Mesothelial cell of epicardium (in vitro differentiated cells): ENCODE measurements at regions not wholly inside any gene's neighbourhood (a gene's known extent, or its start where the extent isn't known, plus 50 kb on each side); places are given as distances from the start of the nearest gene placed in this dataset.

ENCODE experiments used
- DNase-seq, 2 experiments: peaks; one replicate each; pipeline ENCODE4 v3.0.0; 2021; ENCODE audit warnings: low spot score in 2 of 2; ENCODE audit not compliant: unreplicated experiment in 2 of 2
- H3K27ac Mint-ChIP-seq: 2 replicates; pipeline ENCODE4 v1.8.0; 2021; ENCODE audit warnings: mixed read lengths
- H3K27me3 Mint-ChIP-seq: 2 replicates; pipeline ENCODE4 v1.8.0; 2021; ENCODE audit warnings: low read depth, mixed read lengths
- H3K36me3 Mint-ChIP-seq: 2 replicates; pipeline ENCODE4 v1.8.0; 2021; ENCODE audit warnings: mixed read lengths
- H3K4me1 Mint-ChIP-seq: 2 replicates; pipeline ENCODE4 v1.8.0; 2021; ENCODE audit warnings: mixed read lengths
- H3K4me3 Mint-ChIP-seq: 2 replicates; pipeline ENCODE4 v1.8.0; 2021; ENCODE audit warnings: mild to moderate bottlenecking, moderate library complexity, mixed read lengths
- H3K9me3 Mint-ChIP-seq: 2 replicates; pipeline ENCODE4 v1.8.0; 2021; ENCODE audit warnings: mixed read lengths
- TF ChIP-seq, protein P1 (sequence below): fragments of 200-600 bp; sonication (generic); IDR thresholded peaks from one replicate; pipeline ENCODE4 v1.5.0; 2021; ENCODE audit warnings: antibody characterized with exemption; ENCODE audit not compliant: unreplicated experiment

DNA sequence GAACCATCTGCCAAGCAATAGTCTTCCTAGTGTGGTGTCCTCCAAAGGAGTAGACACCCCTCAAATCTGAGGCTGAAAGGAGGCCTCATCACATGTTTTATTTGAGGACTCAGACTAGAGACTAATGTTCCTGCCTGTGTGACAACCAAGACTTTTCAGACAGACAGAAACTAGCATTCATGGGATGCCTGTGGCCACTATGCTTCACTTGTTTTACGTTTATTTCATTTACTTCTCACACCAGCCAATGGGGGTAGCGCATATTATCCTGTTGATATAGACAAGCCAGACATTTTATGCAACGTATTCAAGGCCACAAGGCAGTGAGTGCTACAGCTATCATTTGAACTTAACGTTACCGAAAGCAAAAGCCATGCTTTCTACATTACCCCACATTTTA lies 391.7 kb upstream of the HTR2A start:
- H3K27ac Mint-ChIP-seq: no peak overlapping the region
- DNase-seq: no peak
- H3K9me3 Mint-ChIP-seq: no peaks in the 10 kb centered on the region

GRCh38 chr13:47287291-47287751 lies 390.5 kb upstream of the HTR2A start:
- Mint-ChIP-seq H3K27ac (no peak overlapping the region), H3K27me3 (no peaks in the 10 kb centered on the region), H3K36me3 (no peaks in the 10 kb centered on the region), H3K9me3 (no peaks in the 10 kb centered on the region), H3K4me1 (peaks cover 4% of the 10 kb centered on the region), H3K4me3 (no peak overlapping the region)
- DNase-seq: no peak
- TF ChIP-seq, protein P1, sequence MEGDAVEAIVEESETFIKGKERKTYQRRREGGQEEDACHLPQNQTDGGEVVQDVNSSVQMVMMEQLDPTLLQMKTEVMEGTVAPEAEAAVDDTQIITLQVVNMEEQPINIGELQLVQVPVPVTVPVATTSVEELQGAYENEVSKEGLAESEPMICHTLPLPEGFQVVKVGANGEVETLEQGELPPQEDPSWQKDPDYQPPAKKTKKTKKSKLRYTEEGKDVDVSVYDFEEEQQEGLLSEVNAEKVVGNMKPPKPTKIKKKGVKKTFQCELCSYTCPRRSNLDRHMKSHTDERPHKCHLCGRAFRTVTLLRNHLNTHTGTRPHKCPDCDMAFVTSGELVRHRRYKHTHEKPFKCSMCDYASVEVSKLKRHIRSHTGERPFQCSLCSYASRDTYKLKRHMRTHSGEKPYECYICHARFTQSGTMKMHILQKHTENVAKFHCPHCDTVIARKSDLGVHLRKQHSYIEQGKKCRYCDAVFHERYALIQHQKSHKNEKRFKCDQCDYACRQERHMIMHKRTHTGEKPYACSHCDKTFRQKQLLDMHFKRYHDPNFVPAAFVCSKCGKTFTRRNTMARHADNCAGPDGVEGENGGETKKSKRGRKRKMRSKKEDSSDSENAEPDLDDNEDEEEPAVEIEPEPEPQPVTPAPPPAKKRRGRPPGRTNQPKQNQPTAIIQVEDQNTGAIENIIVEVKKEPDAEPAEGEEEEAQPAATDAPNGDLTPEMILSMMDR: no peak

More for the DNA sequence above, 391.7 kb upstream of the HTR2A start:
- no peaks in the 10 kb centered on the region for H3K27me3 Mint-ChIP-seq
- TF ChIP-seq, protein P1: no peak
- H3K4me3 Mint-ChIP-seq: no peak overlapping the region
- peaks cover 4% of the 10 kb centered on the region for H3K4me1 Mint-ChIP-seq
- no peaks in the 10 kb centered on the region for H3K36me3 Mint-ChIP-seq

DNA sequence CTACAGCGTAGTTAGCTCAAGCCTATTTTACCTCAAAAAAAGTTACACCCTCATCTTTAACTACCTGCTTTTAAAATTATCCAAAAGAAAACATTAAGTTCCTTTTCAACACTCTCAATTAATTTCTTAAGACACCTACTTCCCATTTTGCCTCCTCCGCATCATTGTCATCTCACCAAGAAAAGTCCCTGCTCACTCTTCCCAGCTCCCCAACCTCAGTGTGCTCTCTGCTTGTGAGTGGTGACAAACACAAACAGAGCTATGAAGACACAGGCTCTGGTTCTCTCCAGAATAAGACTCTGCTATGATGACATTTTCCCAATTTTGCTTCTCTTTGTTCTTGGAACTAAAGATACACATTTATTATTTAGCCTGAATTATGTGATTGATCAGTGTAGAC lies 385.1 kb upstream of the HTR2A start:
- DNase-seq: no peak
- Mint-ChIP-seq H3K36me3 (no peaks in the 10 kb centered on the region), H3K9me3 (no peaks in the 10 kb centered on the region), H3K4me3 (no peak overlapping the region), H3K27me3 (no peaks in the 10 kb centered on the region), H3K4me1 (no peaks in the 10 kb centered on the region), H3K27ac (no peak overlapping the region)
- TF ChIP-seq, protein P1: no peak

GRCh38 chr13:47279920-47280319 lies 383.1 kb upstream of the HTR2A start:
- H3K4me1 Mint-ChIP-seq: no peaks in the 10 kb centered on the region

GRCh38 chr13:47277774-47278173 lies 380.9 kb upstream of the HTR2A start:
- no peaks in the 10 kb centered on the region for H3K36me3 Mint-ChIP-seq
- H3K27me3 Mint-ChIP-seq: no peaks in the 10 kb centered on the region
- no peak overlapping the region for H3K27ac Mint-ChIP-seq
- H3K9me3 Mint-ChIP-seq: no peaks in the 10 kb centered on the region
- TF ChIP-seq, protein P1: no peak
- no peaks in the 10 kb centered on the region for H3K4me1 Mint-ChIP-seq
- H3K4me3 Mint-ChIP-seq: no peak overlapping the region
- no peak for DNase-seq

More at GRCh38 chr13:47279920-47280319, 383.1 kb upstream of the HTR2A start:
- TF ChIP-seq, protein P1: no peak
- H3K27me3 Mint-ChIP-seq: no peaks in the 10 kb centered on the region
- DNase-seq: no peak
- H3K27ac Mint-ChIP-seq: no peak overlapping the region
- no peaks in the 10 kb centered on the region for H3K36me3 Mint-ChIP-seq
- no peak overlapping the region for H3K4me3 Mint-ChIP-seq
- no peaks in the 10 kb centered on the region for H3K9me3 Mint-ChIP-seq

DNA sequence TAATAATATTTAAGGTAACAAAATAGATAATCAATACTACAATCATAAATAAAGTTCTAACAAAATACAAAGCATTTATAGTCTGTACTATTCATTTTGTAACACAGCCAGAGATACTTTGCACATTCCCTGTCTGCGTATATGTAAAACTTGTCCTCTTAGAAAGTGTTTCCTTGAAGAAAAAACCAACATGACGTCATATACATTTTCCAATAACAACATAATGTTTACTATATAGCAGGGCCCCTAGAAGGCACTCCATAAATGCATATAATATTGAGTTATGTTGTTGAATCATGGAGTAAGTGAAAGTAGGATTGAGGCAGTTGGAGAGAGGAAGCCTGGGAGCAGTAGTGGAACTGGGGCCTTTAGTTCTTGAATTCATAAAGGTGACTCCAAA lies 371.4 kb upstream of the HTR2A start:
- H3K4me3 Mint-ChIP-seq: no peak overlapping the region
- no peaks in the 10 kb centered on the region for H3K36me3 Mint-ChIP-seq
- TF ChIP-seq, protein P1: no peak
- no peaks in the 10 kb centered on the region for H3K27me3 Mint-ChIP-seq
- H3K27ac Mint-ChIP-seq: no peak overlapping the region
- no peaks in the 10 kb centered on the region for H3K4me1 Mint-ChIP-seq
- peaks cover 32% of the 10 kb centered on the region for H3K9me3 Mint-ChIP-seq
- DNase-seq: no peak
